HCT116 (cell line): ENCODE measurements at regions not wholly inside any gene's neighbourhood (a gene's known extent, or its start where the extent isn't known, plus 50 kb on each side); places are given as distances from the start of the nearest gene placed in this dataset.

Experiments used
- ATAC-seq: fragments of 200-7000 bp; cut with Tn5 transposase; 2 replicates; pipeline ENCODE4 v1.9.1; 2020; ENCODE audit warnings: mild to moderate bottlenecking, moderate library complexity
- BruUV-seq: library from RNA; stranded (reverse); fragments of 400-500 nt; replicated peaks from 2 replicates; lab custom pipeline; 2021; lab: Mats Ljungman, UMichigan
- CTCF ChIA-PET: fragments of 300-600 bp; sonication (Branson Sonifier 250); formaldehyde crosslinking; loops from one replicate; lab custom pipeline; 2021; ENCODE audit warnings: antibody characterized with exemption; lab: Charles Lee
- POLR2A ChIA-PET: fragments of 300-600, 350-600 bp; sonication (Branson Sonifier 250); formaldehyde crosslinking; loops from one replicate; lab custom pipeline; 2021; ENCODE audit warnings: antibody characterized with exemption; lab: Charles Lee
- RAD21 ChIA-PET, 2 experiments: fragments of 300-600 bp; sonication (Branson Sonifier 250); formaldehyde crosslinking; loops; one replicate each; lab custom pipeline; 2023; ENCODE audit warnings: low total read pairs in 2 of 2; ENCODE audit not compliant: uncharacterized antibody in 2 of 2, unreplicated experiment in 2 of 2, low non-redundant PET in 1 of 2; lab: Charles Lee
- DNase-seq: peaks from one replicate; pipeline ENCODE4 v3.0.0-alpha.2; 2010; ENCODE audit warnings: low read depth, low spot score
- H2AFZ ChIP-seq: fragments of 200-600 bp; shearing (Covaris generic), sonication (generic); 2 replicates; pipeline ENCODE4 v1.6.1; 2017; ENCODE audit warnings: low read depth, mixed run types, mixed read lengths, antibody characterized with exemption, low read length; ENCODE audit not compliant: poor library complexity, severe bottlenecking
- H3K27ac ChIP-seq: 2 replicates; pipeline ENCODE4 v1.5.1; 2012; ENCODE audit warnings: low read depth, low read length
- H3K27me3 ChIP-seq: fragments of 200-600 bp; sonication (generic); 2 replicates; pipeline ENCODE4 v1.6.1; 2016; ENCODE audit warnings: mixed run types, low read length, mixed read lengths; ENCODE audit not compliant: insufficient read depth
- H3K36me3 ChIP-seq, 2 experiments: fragments of 200-500 bp in 1 of 2; fragments of 200-600 bp in 1 of 2; sonication (Bioruptor generic) in 1 of 2; sonication (generic) in 1 of 2; 2 replicates each; pipeline versions ENCODE4 v1.5.1 to v1.6.1; 2014 to 2016; ENCODE audit warnings: low read length in 2 of 2, inconsistent platforms in 1 of 2, mixed read lengths in 1 of 2, mixed run types in 1 of 2; ENCODE audit not compliant: insufficient read depth in 2 of 2, control insufficient read depth in 1 of 2
- H3K4me1 ChIP-seq, 2 experiments: fragments of 200-600 bp in 1 of 2; sonication (generic) in 1 of 2; 2 replicates each; pipeline versions ENCODE4 v1.5.1 to v1.6.1; 2012 to 2017; ENCODE audit warnings: low read length in 2 of 2, inconsistent platforms in 1 of 2, mild to moderate bottlenecking in 1 of 2, mixed read lengths in 1 of 2, mixed run types in 1 of 2, moderate library complexity in 1 of 2; ENCODE audit not compliant: insufficient read depth in 2 of 2, control insufficient read depth in 1 of 2
- H3K4me2 ChIP-seq: fragments of 200-600 bp; sonication (generic); 2 replicates; pipeline ENCODE4 v1.6.1; 2017; ENCODE audit warnings: mixed run types, low read length, mixed read lengths
- H3K4me3 ChIP-seq, 2 experiments: fragments of 200-600 bp in 1 of 2; sonication (generic) in 1 of 2; replicated peaks in 1 of 2; 2 replicates each; pipeline ENCODE4 v1.5.1; 2011 to 2016; ENCODE audit warnings: low read length in 2 of 2, control low read depth in 1 of 2, low read depth in 1 of 2, mild to moderate bottlenecking in 1 of 2, mixed read lengths in 1 of 2, mixed run types in 1 of 2
- H3K79me2 ChIP-seq: fragments of 200-600 bp; sonication (generic); 2 replicates; pipeline ENCODE4 v1.6.1; 2017; ENCODE audit warnings: mild to moderate bottlenecking, mixed run types, low read length, moderate library complexity, mixed read lengths; ENCODE audit not compliant: insufficient read depth
- H3K9ac ChIP-seq: fragments of 200-600 bp; sonication (generic); 2 replicates; pipeline ENCODE4 v1.6.1; 2016; ENCODE audit warnings: low read length, mixed read lengths
- H3K9me2 ChIP-seq: fragments of 200-600 bp; sonication (generic), shearing (Covaris generic); 2 replicates; pipeline ENCODE4 v1.6.1; 2017; ENCODE audit warnings: mixed run types, mild to moderate bottlenecking, moderate library complexity; ENCODE audit not compliant: insufficient read depth
- H3K9me3 ChIP-seq, 2 experiments: fragments of 200-500 bp in 1 of 2; fragments of 200-600 bp in 1 of 2; sonication (Bioruptor generic) in 1 of 2; sonication (generic) in 1 of 2; 2 replicates each; pipeline ENCODE4 v1.6.1; 2014 to 2017; ENCODE audit warnings: low read length in 2 of 2, mixed read lengths in 2 of 2, inconsistent platforms in 1 of 2, low read depth in 1 of 2, mild to moderate bottlenecking in 1 of 2, mixed run types in 1 of 2, moderate library complexity in 1 of 2; ENCODE audit not compliant: control insufficient read depth in 1 of 2, insufficient read depth in 1 of 2
- H4K20me1 ChIP-seq: fragments of 200-600 bp; sonication (generic), shearing (Covaris generic); 2 replicates; pipeline ENCODE4 v1.6.1; 2017; ENCODE audit warnings: mixed run types, mild to moderate bottlenecking, moderate library complexity; ENCODE audit not compliant: insufficient read depth
- CBX3 ChIP-seq: IDR thresholded peaks from 2 replicates; pipeline ENCODE4 v1.6.1; 2012; ENCODE audit warnings: low read depth
- CEBPB ChIP-seq: IDR thresholded peaks from 2 replicates; pipeline ENCODE4 v1.6.1; 2012; ENCODE audit warnings: low read depth
- ELF1 ChIP-seq: IDR thresholded peaks from 2 replicates; pipeline ENCODE4 v1.6.1; 2012; ENCODE audit warnings: low read depth, borderline replicate concordance
- EZH2 ChIP-seq: fragments of 200-600 bp; sonication (generic); IDR thresholded peaks from 2 replicates; pipeline ENCODE4 v1.6.1; 2017; ENCODE audit warnings: antibody characterized with exemption, mixed run types
- EZH2phosphoT487 ChIP-seq: fragments of 200-600 bp; IDR thresholded peaks from 2 replicates; pipeline ENCODE4 v1.6.1; 2018; ENCODE audit warnings: antibody characterized with exemption, borderline replicate concordance
- FOSL1 ChIP-seq: IDR thresholded peaks from 2 replicates; pipeline ENCODE4 v1.6.1; 2012; ENCODE audit warnings: low read depth
- JUND ChIP-seq: IDR thresholded peaks from 2 replicates; pipeline ENCODE4 v1.6.1; 2012
- POLR2A ChIP-seq: IDR thresholded peaks from 2 replicates; pipeline ENCODE4 v1.7.0; 2011; ENCODE audit warnings: borderline replicate concordance; ENCODE audit not compliant: insufficient read depth, insufficient read length; ENCODE audit errors: extremely low read depth
- POLR2AphosphoS5 ChIP-seq: IDR thresholded peaks from 2 replicates; pipeline ENCODE4 v1.6.1; 2011; ENCODE audit warnings: mild to moderate bottlenecking, low read depth, low read length, moderate library complexity
- RAD21 ChIP-seq: IDR thresholded peaks from 2 replicates; pipeline ENCODE4 v1.6.1; 2012; ENCODE audit warnings: low read depth, mild to moderate bottlenecking
- SIN3A ChIP-seq: IDR thresholded peaks from 2 replicates; pipeline ENCODE4 v1.6.1; 2012; ENCODE audit warnings: low read depth
- SP1 ChIP-seq: IDR thresholded peaks from 2 replicates; pipeline ENCODE4 v1.6.1; 2012; ENCODE audit warnings: low read depth
- TCF7L2 ChIP-seq: IDR thresholded peaks from 2 replicates; pipeline ENCODE4 v1.7.0; 2011; ENCODE audit warnings: borderline replicate concordance, inconsistent platforms; ENCODE audit not compliant: insufficient read depth, insufficient read length; ENCODE audit errors: extremely low read depth
- YY1 ChIP-seq: IDR thresholded peaks from 2 replicates; pipeline ENCODE4 v1.6.1; 2011; ENCODE audit warnings: low read length, low read depth, moderate library complexity, mild to moderate bottlenecking; ENCODE audit not compliant: insufficient replicate concordance; ENCODE audit errors: extremely low read depth
- ZFX ChIP-seq: fragments of 450-650 bp; IDR thresholded peaks from 2 replicates; pipeline ENCODE4 v1.6.1; 2017
- intact Hi-C: fragments of 100-400 bp; cut with micrococcal nuclease; formaldehyde crosslinking; loops from 2 replicates; pipeline ENCODE4 v1.10.0; 2022
- TF ChIP-seq, protein P1 (sequence below), 3 experiments: fragments of 200-600 bp in 1 of 3; sonication (generic) in 1 of 3; IDR thresholded peaks in 2 of 3; conservative IDR thresholded peaks in 1 of 3; 2 replicates each; pipeline ENCODE4 v1.5.1; 2012 to 2017; ENCODE audit warnings: low read depth in 2 of 3, low read length in 2 of 3, antibody characterized with exemption in 1 of 3, borderline replicate concordance in 1 of 3, control low read depth in 1 of 3, mild to moderate bottlenecking in 1 of 3, mixed read lengths in 1 of 3, mixed run types in 1 of 3, moderate library complexity in 1 of 3; ENCODE audit not compliant: insufficient read depth in 1 of 3
- TF ChIP-seq, protein P2 (sequence below): IDR thresholded peaks from 2 replicates; pipeline ENCODE4 v1.6.1; 2012
- TF ChIP-seq, protein P3 (sequence below): IDR thresholded peaks from 2 replicates; pipeline ENCODE4 v1.6.1; 2012
- TF ChIP-seq, protein P4 (sequence below): IDR thresholded peaks from 2 replicates; pipeline ENCODE4 v1.6.1; 2011; ENCODE audit warnings: mild to moderate bottlenecking, low read length, moderate library complexity; ENCODE audit not compliant: insufficient replicate concordance; ENCODE audit errors: extremely low read depth

DNA sequence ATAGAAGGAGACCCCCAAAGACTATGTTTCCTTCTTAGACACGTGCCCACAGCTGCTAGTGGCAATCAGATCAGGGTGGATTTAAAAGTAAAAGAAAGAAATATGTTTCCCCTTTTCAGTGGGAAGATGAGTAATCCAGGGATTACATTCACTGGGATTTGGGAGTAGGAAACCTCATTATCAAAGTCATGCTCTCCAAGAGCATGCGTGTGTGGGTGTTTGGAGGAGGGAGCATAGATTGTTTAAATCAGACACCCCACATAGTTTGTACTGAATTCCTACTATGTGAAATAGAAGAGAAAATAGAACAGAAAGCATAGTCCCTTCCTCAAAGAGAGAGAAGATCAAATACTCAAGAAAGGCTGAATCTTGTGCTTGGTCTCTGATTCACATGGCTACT lies 65.5 kb upstream of the TBCA start:
- Histone ChIP-seq H3K27ac (no peak overlapping the region), H3K9me2 (no peaks in the 10 kb centered on the region), H3K9ac (no peak overlapping the region), H4K20me1 (no peaks in the 10 kb centered on the region), H3K4me3 (no peak overlapping the region), H3K27me3 (no peaks in the 10 kb centered on the region), H3K79me2 (no peaks in the 10 kb centered on the region), H3K9me3 (no peaks in the 10 kb centered on the region), H3K36me3 (no peaks in the 10 kb centered on the region), H2AFZ (no peak overlapping the region), H3K4me1 (no peaks in the 10 kb centered on the region), H3K4me2 (no peak overlapping the region)
- RAD21 ChIA-PET: no interaction called here
- CTCF ChIA-PET: no interaction called here
- intact Hi-C loops: no loop called here
- no peak for TF ChIP-seq CEBPB
- no peak for TF ChIP-seq POLR2A
- TF ChIP-seq TCF7L2: no peak
- no peak for TF ChIP-seq YY1
- TF ChIP-seq, protein P1, sequence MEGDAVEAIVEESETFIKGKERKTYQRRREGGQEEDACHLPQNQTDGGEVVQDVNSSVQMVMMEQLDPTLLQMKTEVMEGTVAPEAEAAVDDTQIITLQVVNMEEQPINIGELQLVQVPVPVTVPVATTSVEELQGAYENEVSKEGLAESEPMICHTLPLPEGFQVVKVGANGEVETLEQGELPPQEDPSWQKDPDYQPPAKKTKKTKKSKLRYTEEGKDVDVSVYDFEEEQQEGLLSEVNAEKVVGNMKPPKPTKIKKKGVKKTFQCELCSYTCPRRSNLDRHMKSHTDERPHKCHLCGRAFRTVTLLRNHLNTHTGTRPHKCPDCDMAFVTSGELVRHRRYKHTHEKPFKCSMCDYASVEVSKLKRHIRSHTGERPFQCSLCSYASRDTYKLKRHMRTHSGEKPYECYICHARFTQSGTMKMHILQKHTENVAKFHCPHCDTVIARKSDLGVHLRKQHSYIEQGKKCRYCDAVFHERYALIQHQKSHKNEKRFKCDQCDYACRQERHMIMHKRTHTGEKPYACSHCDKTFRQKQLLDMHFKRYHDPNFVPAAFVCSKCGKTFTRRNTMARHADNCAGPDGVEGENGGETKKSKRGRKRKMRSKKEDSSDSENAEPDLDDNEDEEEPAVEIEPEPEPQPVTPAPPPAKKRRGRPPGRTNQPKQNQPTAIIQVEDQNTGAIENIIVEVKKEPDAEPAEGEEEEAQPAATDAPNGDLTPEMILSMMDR (IDR thresholded peaks at IDR 0.05 in 2 of 3, conservative IDR thresholded peaks at IDR 0.05 in 1 of 3; ENCODE audit: borderline replicate concordance in 1 of 3, insufficient read depth in 1 of 3, low read depth in 2 of 3, low read length in 2 of 3): no peak
- no peak for TF ChIP-seq RAD21
- no peak for TF ChIP-seq EZH2
- TF ChIP-seq CBX3: no peak
- TF ChIP-seq, protein P2, sequence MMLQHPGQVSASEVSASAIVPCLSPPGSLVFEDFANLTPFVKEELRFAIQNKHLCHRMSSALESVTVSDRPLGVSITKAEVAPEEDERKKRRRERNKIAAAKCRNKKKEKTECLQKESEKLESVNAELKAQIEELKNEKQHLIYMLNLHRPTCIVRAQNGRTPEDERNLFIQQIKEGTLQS: no peak
- TF ChIP-seq, protein P3, sequence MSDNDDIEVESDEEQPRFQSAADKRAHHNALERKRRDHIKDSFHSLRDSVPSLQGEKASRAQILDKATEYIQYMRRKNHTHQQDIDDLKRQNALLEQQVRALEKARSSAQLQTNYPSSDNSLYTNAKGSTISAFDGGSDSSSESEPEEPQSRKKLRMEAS: no peak
- no peak for TF ChIP-seq ELF1
- no peak for TF ChIP-seq JUND
- TF ChIP-seq ZFX: no peak
- TF ChIP-seq, protein P4, sequence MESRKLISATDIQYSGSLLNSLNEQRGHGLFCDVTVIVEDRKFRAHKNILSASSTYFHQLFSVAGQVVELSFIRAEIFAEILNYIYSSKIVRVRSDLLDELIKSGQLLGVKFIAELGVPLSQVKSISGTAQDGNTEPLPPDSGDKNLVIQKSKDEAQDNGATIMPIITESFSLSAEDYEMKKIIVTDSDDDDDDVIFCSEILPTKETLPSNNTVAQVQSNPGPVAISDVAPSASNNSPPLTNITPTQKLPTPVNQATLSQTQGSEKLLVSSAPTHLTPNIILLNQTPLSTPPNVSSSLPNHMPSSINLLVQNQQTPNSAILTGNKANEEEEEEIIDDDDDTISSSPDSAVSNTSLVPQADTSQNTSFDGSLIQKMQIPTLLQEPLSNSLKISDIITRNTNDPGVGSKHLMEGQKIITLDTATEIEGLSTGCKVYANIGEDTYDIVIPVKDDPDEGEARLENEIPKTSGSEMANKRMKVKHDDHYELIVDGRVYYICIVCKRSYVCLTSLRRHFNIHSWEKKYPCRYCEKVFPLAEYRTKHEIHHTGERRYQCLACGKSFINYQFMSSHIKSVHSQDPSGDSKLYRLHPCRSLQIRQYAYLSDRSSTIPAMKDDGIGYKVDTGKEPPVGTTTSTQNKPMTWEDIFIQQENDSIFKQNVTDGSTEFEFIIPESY: no peak
- TF ChIP-seq POLR2AphosphoS5: no peak
- no peak for TF ChIP-seq SP1
- TF ChIP-seq FOSL1: no peak
- no peak for TF ChIP-seq SIN3A
- no peak for TF ChIP-seq EZH2phosphoT487
- DNase-seq (no peak), ATAC-seq (no peak)
- POLR2A ChIA-PET: no interaction called here
- BruUV-seq: no TSS peak
